ENCODE measurements at regions not wholly inside any gene's neighbourhood (a gene's known extent, or its start where the extent isn't known, plus 50 kb on each side); places are given as distances from the start of the nearest gene placed in this dataset.

DNA sequence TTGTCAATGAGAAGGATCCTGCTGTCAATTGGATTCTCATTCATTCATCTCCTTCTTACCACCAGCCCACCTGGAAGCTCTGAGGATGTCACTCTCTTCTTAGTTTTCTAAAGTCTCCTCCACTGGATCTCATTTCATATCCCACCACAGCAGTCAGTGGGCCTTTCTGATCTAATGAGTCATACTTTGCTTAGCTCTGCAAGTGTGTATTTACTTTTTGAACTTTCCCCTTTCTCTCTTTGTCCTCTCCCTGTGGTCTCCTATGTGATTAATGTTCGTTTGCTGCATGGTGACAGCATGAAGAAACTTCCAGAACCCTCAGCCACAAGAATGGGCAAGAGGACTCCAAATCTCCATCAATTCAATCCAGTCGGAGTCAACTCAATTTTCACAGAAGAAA is 63.6 kb upstream of the SYNDIG1 start:
- TF ChIP-seq POLR2AphosphoS5 (IDR thresholded peaks at IDR 0.05; ENCODE audit: low read depth, low read length) = no peak
- no peak for TF ChIP-seq POLR2A (IDR thresholded peaks at IDR 0.05; ENCODE audit: low read depth, low read length)
